ENCODE measurements at regions not wholly inside any gene's neighbourhood (a gene's known extent, or its start where the extent isn't known, plus 50 kb on each side); places are given as distances from the start of the nearest gene placed in this dataset.

GRCh38 chr3:76345878-76346277 lies 560.5 kb upstream of the ZNF717 start:
- H2AFZ ChIP-seq (ENCODE audit: low read length), result no peak overlapping the region
- DNase-seq, result no peak
- no peaks in the 10 kb centered on the region for H3K79me2 ChIP-seq (ENCODE audit: low read length)
- H3K9me2 ChIP-seq (replicated peaks; ENCODE audit: insufficient read depth, low read length), result no peaks in the 10 kb centered on the region
- H3K36me3 ChIP-seq (replicated peaks; ENCODE audit: insufficient read depth, low read length), result no peaks in the 10 kb centered on the region
- no peaks in the 10 kb centered on the region for H4K20me1 ChIP-seq (ENCODE audit: insufficient read depth, low read length)
- H3K27ac ChIP-seq (ENCODE audit: low read length), result no peak overlapping the region
- no peak overlapping the region for H3K4me2 ChIP-seq (ENCODE audit: low read depth, low read length)
- H3K9ac ChIP-seq (ENCODE audit: low read length), result no peak overlapping the region
- H3K4me3 ChIP-seq (ENCODE audit: low read length), result no peak overlapping the region
- TF ChIP-seq CTCF (IDR thresholded peaks at IDR 0.05; ENCODE audit: low read length) (no peak), EZH2 (optimal IDR thresholded peaks at IDR 0.05; ENCODE audit: low read depth, low read length) (no peak), EZH2phosphoT487 (IDR thresholded peaks at IDR 0.05; ENCODE audit: low read length) (no peak)
- no peaks in the 10 kb centered on the region for H3K27me3 ChIP-seq (replicated peaks; ENCODE audit: insufficient read depth, low read length)
- no peaks in the 10 kb centered on the region for H3K4me1 ChIP-seq (ENCODE audit: low read length)
- no peaks in the 10 kb centered on the region for H3F3A ChIP-seq (ENCODE audit: insufficient read depth, low read length)
- no peaks in the 10 kb centered on the region for H3K9me3 ChIP-seq (replicated peaks; ENCODE audit: insufficient read depth, low read length)

GRCh38 chr3:76346690-76347089 lies 561.3 kb upstream of the ZNF717 start:
- Histone ChIP-seq H3F3A (ENCODE audit: insufficient read depth, low read length) (no peaks in the 10 kb centered on the region), H3K27me3 (replicated peaks; ENCODE audit: insufficient read depth, low read length) (no peaks in the 10 kb centered on the region), H3K4me1 (ENCODE audit: low read length) (no peaks in the 10 kb centered on the region), H3K4me2 (ENCODE audit: low read depth, low read length) (no peak overlapping the region), H3K27ac (ENCODE audit: low read length) (no peak overlapping the region), H2AFZ (ENCODE audit: low read length) (no peak overlapping the region), H3K9ac (ENCODE audit: low read length) (no peak overlapping the region), H3K36me3 (replicated peaks; ENCODE audit: insufficient read depth, low read length) (no peaks in the 10 kb centered on the region), H3K4me3 (ENCODE audit: low read length) (no peak overlapping the region), H3K9me3 (replicated peaks; ENCODE audit: insufficient read depth, low read length) (no peaks in the 10 kb centered on the region), H3K79me2 (ENCODE audit: low read length) (no peaks in the 10 kb centered on the region), H3K9me2 (replicated peaks; ENCODE audit: insufficient read depth, low read length) (no peaks in the 10 kb centered on the region), H4K20me1 (ENCODE audit: insufficient read depth, low read length) (no peaks in the 10 kb centered on the region)
- TF ChIP-seq EZH2phosphoT487 (IDR thresholded peaks at IDR 0.05; ENCODE audit: low read length), result no peak
- TF ChIP-seq EZH2 (optimal IDR thresholded peaks at IDR 0.05; ENCODE audit: low read depth, low read length), result no peak
- no peak for TF ChIP-seq CTCF (IDR thresholded peaks at IDR 0.05; ENCODE audit: low read length)
- no peak for DNase-seq

- Histone ChIP-seq H3K9ac (ENCODE audit: low read length) (no peak overlapping the region), H3K27ac (ENCODE audit: low read length) (no peak overlapping the region), H3K4me2 (ENCODE audit: low read depth, low read length) (no peak overlapping the region), H3F3A (ENCODE audit: insufficient read depth, low read length) (no peaks in the 10 kb centered on the region), H3K9me3 (replicated peaks; ENCODE audit: insufficient read depth, low read length) (no peaks in the 10 kb centered on the region), H3K79me2 (ENCODE audit: low read length) (no peaks in the 10 kb centered on the region), H3K4me3 (ENCODE audit: low read length) (no peak overlapping the region), H3K36me3 (replicated peaks; ENCODE audit: insufficient read depth, low read length) (no peaks in the 10 kb centered on the region), H2AFZ (ENCODE audit: low read length) (no peak overlapping the region), H3K4me1 (ENCODE audit: low read length) (no peaks in the 10 kb centered on the region), H3K9me2 (replicated peaks; ENCODE audit: insufficient read depth, low read length) (0 out of 2 replicates have a peak, but pooled peaks cover 2% of the 10 kb centered on the region), H3K27me3 (replicated peaks; ENCODE audit: insufficient read depth, low read length) (no peaks in the 10 kb centered on the region), H4K20me1 (ENCODE audit: insufficient read depth, low read length) (no peaks in the 10 kb centered on the region)
- TF ChIP-seq CTCF (IDR thresholded peaks at IDR 0.05; ENCODE audit: low read length) (no peak), EZH2 (optimal IDR thresholded peaks at IDR 0.05; ENCODE audit: low read depth, low read length) (no peak), EZH2phosphoT487 (IDR thresholded peaks at IDR 0.05; ENCODE audit: low read length) (no peak)
- no peak for DNase-seq
Observed at GRCh38 chr3:76349715-76350480, 564.5 kb upstream of the ZNF717 start.
